ENCODE measurements at regions not wholly inside any gene's neighbourhood (a gene's known extent, or its start where the extent isn't known, plus 50 kb on each side); places are given as distances from the start of the nearest gene placed in this dataset.

GRCh38 chr2:8148260-8149006 lies 533.4 kb upstream of the ID2 start:
- Histone ChIP-seq H3K9me3 (no peaks in the 10 kb centered on the region), H3K36me3 (no peaks in the 10 kb centered on the region), H3K27ac (no peak overlapping the region), H3K4me1 (peaks cover 0 to 14% (median 4%) of the 10 kb centered on the region in 4 donors), H3K27me3 (no peaks in the 10 kb centered on the region), H3K4me3 (no peak overlapping the region)
- 79 to 92% (median 87%) methylated on average over 8 of the region's 8 CpGs for WGBS, 5 donors
- intact Hi-C loops (cut with DNase I; ENCODE audit: low total_unique reads), result no loop called here
- TF ChIP-seq CTCF (IDR thresholded peaks at IDR 0.05) (no peak), EP300 (IDR thresholded peaks at IDR 0.05) (no peak), POLR2A (IDR thresholded peaks at IDR 0.05) (no peak), POLR2AphosphoS5 (IDR thresholded peaks at IDR 0.05) (peak in 1 of 3 donors; percentile 25)
- no peak for DNase-seq

- no peak for TF ChIP-seq POLR2AphosphoS5 (IDR thresholded peaks at IDR 0.05)
- TF ChIP-seq CTCF (IDR thresholded peaks at IDR 0.05), result no peak
- no peak for TF ChIP-seq POLR2A (IDR thresholded peaks at IDR 0.05)
- TF ChIP-seq EP300 (IDR thresholded peaks at IDR 0.05), result no peak
- Histone ChIP-seq H3K4me3 (no peak overlapping the region), H3K4me1 (peaks cover 0 to 14% (median 4%) of the 10 kb centered on the region in 4 donors), H3K9me3 (no peaks in the 10 kb centered on the region), H3K27me3 (no peaks in the 10 kb centered on the region), H3K36me3 (no peaks in the 10 kb centered on the region), H3K27ac (no peak overlapping the region)
- DNase-seq, result no peak
- WGBS, 5 donors, result 80 to 96% (median 93%) methylated on average over 5 of the region's 5 CpGs
- intact Hi-C loops (cut with DNase I; ENCODE audit: low total_unique reads), result no loop called here
Observed at GRCh38 chr2:8149007-8149405, 532.9 kb upstream of the ID2 start.

GRCh38 chr2:8149985-8150539 lies 531.8 kb upstream of the ID2 start:
- TF ChIP-seq EP300 (IDR thresholded peaks at IDR 0.05) (no peak), POLR2A (IDR thresholded peaks at IDR 0.05) (no peak), CTCF (IDR thresholded peaks at IDR 0.05) (no peak), POLR2AphosphoS5 (IDR thresholded peaks at IDR 0.05) (no peak)
- no peaks in the 10 kb centered on the region for H3K27me3 ChIP-seq
- no peak overlapping the region for H3K4me3 ChIP-seq
- intact Hi-C loops (cut with DNase I; ENCODE audit: low total_unique reads), result no loop called here
- H3K4me1 ChIP-seq, result peaks cover 0 to 14% (median 4%) of the 10 kb centered on the region in 4 donors
- DNase-seq, result no peak
- no peaks in the 10 kb centered on the region for H3K9me3 ChIP-seq
- H3K36me3 ChIP-seq, result no peaks in the 10 kb centered on the region
- H3K27ac ChIP-seq, result no peak overlapping the region
- WGBS, 5 donors, result 75 to 92% (median 88%) methylated on average over 9 of the region's 9 CpGs

GRCh38 chr2:8151888-8152287 lies 530.0 kb upstream of the ID2 start:
- intact Hi-C loops (cut with DNase I; ENCODE audit: low total_unique reads), result no loop called here
- DNase-seq, result no peak

More at GRCh38 chr2:8151888-8152287, 530.0 kb upstream of the ID2 start:
- no peak overlapping the region for H3K27ac ChIP-seq
- H3K27me3 ChIP-seq, result no peaks in the 10 kb centered on the region
- no peaks in the 10 kb centered on the region for H3K36me3 ChIP-seq
- H3K4me1 ChIP-seq, result peaks cover 0 to 6% (median 0%) of the 10 kb centered on the region in 4 donors
- TF ChIP-seq POLR2A (IDR thresholded peaks at IDR 0.05) (no peak), EP300 (IDR thresholded peaks at IDR 0.05) (no peak), POLR2AphosphoS5 (IDR thresholded peaks at IDR 0.05) (no peak), CTCF (IDR thresholded peaks at IDR 0.05) (no peak)
- WGBS, 5 donors, result 80 to 98% (median 92%) methylated on average over 2 of the region's 2 CpGs
- H3K9me3 ChIP-seq, result no peaks in the 10 kb centered on the region
- H3K4me3 ChIP-seq, result no peak overlapping the region
